HG03139 (cell line): ENCODE measurements at regions not wholly inside any gene's neighbourhood (a gene's known extent, or its start where the extent isn't known, plus 50 kb on each side); places are given as distances from the start of the nearest gene placed in this dataset.
"Not testable (repeated sequence)": the region's sequence is repeated elsewhere in the genome, so short reads cannot be mapped to it uniquely, and the experiment has no call there.

Experiments
- ATAC-seq: cut with Tn5 transposase; IDR thresholded peaks from one replicate; pipeline ENCODE4 v1.9.1; 2021; ENCODE audit not compliant: unreplicated experiment

GRCh38 chr3:192968901-192969300 is 51.2 kb upstream of the MB21D2 start:
- ATAC-seq: not testable (repeated sequence)

- no peak for ATAC-seq
These were observed 63.0 kb upstream of the MB21D2 start for GRCh38 chr3:192980632-192981031.

- ATAC-seq: no peak
These were observed 68.7 kb upstream of the MB21D2 start for GRCh38 chr3:192986379-192986778.

GRCh38 chr3:192991356-192991755 is 73.7 kb upstream of the MB21D2 start:
- no peak for ATAC-seq

- ATAC-seq: no peak
These were observed 74.7 kb upstream of the MB21D2 start for GRCh38 chr3:192992361-192992760.

- no peak for ATAC-seq
These were observed 75.8 kb upstream of the MB21D2 start for GRCh38 chr3:192993411-192993810.

GRCh38 chr3:193001113-193001512 is 83.5 kb upstream of the MB21D2 start:
- not testable (repeated sequence) for ATAC-seq

- not testable (repeated sequence) for ATAC-seq
These were observed 86.0 kb upstream of the MB21D2 start for GRCh38 chr3:193003624-193004023.

GRCh38 chr3:193008654-193009053 is 91.0 kb upstream of the MB21D2 start:
- no peak for ATAC-seq

- ATAC-seq: no peak
These were observed 92.5 kb upstream of the MB21D2 start for GRCh38 chr3:193010191-193010590.

GRCh38 chr3:193011958-193012357 is 94.3 kb upstream of the MB21D2 start:
- ATAC-seq: no peak

GRCh38 chr3:193014902-193015301 is 97.2 kb upstream of the MB21D2 start:
- no peak for ATAC-seq

GRCh38 chr3:193016437-193016901 is 98.8 kb upstream of the MB21D2 start:
- no peak for ATAC-seq

- no peak for ATAC-seq
These were observed 103.9 kb upstream of the MB21D2 start for GRCh38 chr3:193021506-193022010.

GRCh38 chr3:193023218-193023617 is 105.6 kb upstream of the MB21D2 start:
- ATAC-seq: no peak

- no peak for ATAC-seq
These were observed 110.6 kb upstream of the MB21D2 start for GRCh38 chr3:193028258-193028657.

- no peak for ATAC-seq
These were observed 112.1 kb upstream of the MB21D2 start for GRCh38 chr3:193029800-193030199.

- no peak for ATAC-seq
These were observed 112.6 kb upstream of the MB21D2 start for GRCh38 chr3:193030276-193030675.

- no peak for ATAC-seq
These were observed 114.3 kb upstream of the MB21D2 start for GRCh38 chr3:193031911-193032310.

- ATAC-seq: no peak
These were observed 115.6 kb upstream of the MB21D2 start for GRCh38 chr3:193033226-193033780.

- ATAC-seq: not testable (repeated sequence)
These were observed 120.2 kb upstream of the MB21D2 start for GRCh38 chr3:193037828-193038227.

- ATAC-seq: no peak
These were observed 121.4 kb upstream of the MB21D2 start for GRCh38 chr3:193039058-193039457.
